H1 (cell line): ENCODE measurements at regions not wholly inside any gene's neighbourhood (a gene's known extent, or its start where the extent isn't known, plus 50 kb on each side); places are given as distances from the start of the nearest gene placed in this dataset.
A peak's percentile ranks its signal among the peaks of the same experiment; 100 is the strongest.

Experiments
- CTCF ChIA-PET: fragments of 300-600 bp; sonication (Branson Sonifier 250); formaldehyde crosslinking; loops from one replicate; lab custom pipeline; 2021; ENCODE audit not compliant: partially characterized antibody; lab: Charles Lee
- POLR2A ChIA-PET: fragments of 300-600 bp; sonication (Branson Sonifier 250); formaldehyde crosslinking; loops from one replicate; lab custom pipeline; 2021; ENCODE audit warnings: inconsistent platforms; ENCODE audit not compliant: partially characterized antibody; lab: Charles Lee
- DNase-seq, 2 experiments: peaks; one replicate each; pipeline versions ENCODE4 v3.0.0 to v3.0.0-alpha.2; 2010 to 2022; ENCODE audit warnings: low spot score in 2 of 2, low read depth in 1 of 2, mixed read lengths in 1 of 2
- FAIRE-seq: peaks from 2 replicates; lab custom pipeline; 2011; peaks lifted over from hg19 to GRCh38; lab: Jason Lieb, UNC
- H2AFZ ChIP-seq: 2 replicates; pipeline ENCODE4 v1.8.1; 2012; ENCODE audit warnings: low read length, inconsistent platforms
- H2AK5ac ChIP-seq: 2 replicates; pipeline ENCODE4 v1.6.1; 2013; ENCODE audit warnings: low read depth, low read length
- H2BK120ac ChIP-seq: replicated peaks from 2 replicates; pipeline ENCODE3; 2013; ENCODE audit warnings: low read depth, low read length, inconsistent platforms
- H2BK12ac ChIP-seq: 2 replicates; pipeline ENCODE4 v1.6.1; 2013; ENCODE audit warnings: low read depth, low read length
- H2BK15ac ChIP-seq: 2 replicates; pipeline ENCODE4 v1.6.1; 2013; ENCODE audit warnings: low read length
- H2BK20ac ChIP-seq: 2 replicates; pipeline ENCODE4 v1.6.1; 2013; ENCODE audit warnings: low read length
- H2BK5ac ChIP-seq: 2 replicates; pipeline ENCODE4 v1.6.1; 2013; ENCODE audit warnings: low read depth, low read length
- H3K14ac ChIP-seq: 2 replicates; pipeline ENCODE4 v1.6.1; 2013; ENCODE audit warnings: inconsistent platforms; ENCODE audit not compliant: insufficient read length
- H3K18ac ChIP-seq: 2 replicates; pipeline ENCODE4 v1.6.1; 2013; ENCODE audit warnings: low read length; ENCODE audit errors: extremely low read depth
- H3K23ac ChIP-seq: 2 replicates; pipeline ENCODE4 v1.6.1; 2013; ENCODE audit warnings: inconsistent platforms; ENCODE audit not compliant: insufficient read length
- H3K23me2 ChIP-seq: 2 replicates; pipeline ENCODE4 v1.6.1; 2013; ENCODE audit warnings: low read depth, low read length
- H3K27ac ChIP-seq: 2 replicates; pipeline ENCODE4 v1.6.1; 2011; ENCODE audit warnings: low read depth, low read length, inconsistent platforms
- H3K27me3 ChIP-seq, 4 experiments: replicated peaks in 1 of 4; 1 replicate in 1 of 4; 2 replicates in 3 of 4; pipeline versions ENCODE4 v1.6.1 to v1.8.1; 2011 to 2013; ENCODE audit warnings: low read length in 3 of 4, mild to moderate bottlenecking in 3 of 4, inconsistent platforms in 2 of 4, mixed read lengths in 2 of 4, moderate library complexity in 1 of 4; ENCODE audit not compliant: control insufficient read depth in 3 of 4, insufficient read depth in 3 of 4; ENCODE audit errors: extremely low read depth in 1 of 4
- H3K36me3 ChIP-seq, 4 experiments: 2 replicates each; pipeline versions ENCODE4 v1.6.1 to v1.8.1; 2011 to 2013; ENCODE audit warnings: mild to moderate bottlenecking in 4 of 4, low read length in 3 of 4, moderate library complexity in 2 of 4, control low read depth in 1 of 4, inconsistent platforms in 1 of 4; ENCODE audit not compliant: insufficient read depth in 4 of 4, control insufficient read depth in 2 of 4
- H3K4ac ChIP-seq: replicated peaks from 2 replicates; pipeline ENCODE3; 2013; ENCODE audit warnings: low read length, low read depth, mixed read lengths, inconsistent platforms; ENCODE audit not compliant: insufficient read length
- H3K4me1 ChIP-seq, 4 experiments: replicated peaks in 1 of 4; 1 replicate in 1 of 4; 2 replicates in 3 of 4; pipeline versions ENCODE4 v1.6.1 to v1.8.1; 2011 to 2013; ENCODE audit warnings: low read length in 3 of 4, inconsistent platforms in 2 of 4, mixed read lengths in 1 of 4; ENCODE audit not compliant: insufficient read depth in 4 of 4, control insufficient read depth in 3 of 4
- H3K4me2 ChIP-seq, 2 experiments: 2 replicates each; pipeline versions ENCODE4 v1.6.1 to v1.8.1; 2011 to 2013; ENCODE audit warnings: low read depth in 2 of 2, low read length in 2 of 2, control low read depth in 1 of 2, inconsistent platforms in 1 of 2, mild to moderate bottlenecking in 1 of 2; ENCODE audit not compliant: insufficient read depth in 1 of 2
- H3K4me3 ChIP-seq, 4 experiments: fragments of 200-600, 300-600 bp in 1 of 4; sonication (generic), shearing (Covaris generic), sonication (Bioruptor Twin) in 1 of 4; 2 replicates each; pipeline versions ENCODE4 v1.5.1 to v1.8.1; 2011 to 2016; ENCODE audit warnings: low read length in 4 of 4, low read depth in 3 of 4, control low read depth in 2 of 4, inconsistent platforms in 2 of 4, mild to moderate bottlenecking in 2 of 4, mixed read lengths in 1 of 4, moderate library complexity in 1 of 4; ENCODE audit not compliant: insufficient read depth in 2 of 4; ENCODE audit errors: extremely low read depth in 1 of 4
- H3K56ac ChIP-seq: replicated peaks from 2 replicates; pipeline ENCODE3; 2013; ENCODE audit warnings: low read depth, mild to moderate bottlenecking, mixed read lengths, low read length, inconsistent platforms; ENCODE audit not compliant: insufficient read length
- H3K79me1 ChIP-seq: 2 replicates; pipeline ENCODE4 v1.6.1; 2013; ENCODE audit warnings: low read depth, low read length, control low read depth
- H3K79me2 ChIP-seq, 2 experiments: 2 replicates each; pipeline versions ENCODE4 v1.6.1 to v1.8.1; 2012 to 2013; ENCODE audit warnings: low read length in 2 of 2, mild to moderate bottlenecking in 2 of 2, inconsistent platforms in 1 of 2; ENCODE audit not compliant: insufficient read depth in 2 of 2, control insufficient read depth in 1 of 2
- H3K9ac ChIP-seq, 4 experiments: replicated peaks in 1 of 4; 1 replicate in 1 of 4; 2 replicates in 3 of 4; pipeline versions ENCODE4 v1.6.1 to v1.8.1; 2011 to 2013; ENCODE audit warnings: low read depth in 3 of 4, low read length in 3 of 4, control low read depth in 2 of 4, mild to moderate bottlenecking in 2 of 4, moderate library complexity in 2 of 4, inconsistent platforms in 1 of 4; ENCODE audit errors: extremely low read depth in 1 of 4
- H3K9me3 ChIP-seq, 2 experiments: 2 replicates each; pipeline versions ENCODE4 v1.6.1 to v1.8.1; 2012 to 2013; ENCODE audit warnings: mild to moderate bottlenecking in 2 of 2, moderate library complexity in 2 of 2, control low read depth in 1 of 2, inconsistent platforms in 1 of 2, low read depth in 1 of 2, low read length in 1 of 2, mixed read lengths in 1 of 2; ENCODE audit not compliant: insufficient read depth in 2 of 2
- H4K20me1 ChIP-seq, 2 experiments: replicated peaks in 1 of 2; 2 replicates each; pipeline versions ENCODE3 to v1.8.1; 2011 to 2013; ENCODE audit warnings: inconsistent platforms in 2 of 2, low read length in 2 of 2, mild to moderate bottlenecking in 1 of 2; ENCODE audit not compliant: insufficient read depth in 2 of 2, control insufficient read depth in 1 of 2
- H4K5ac ChIP-seq: 2 replicates; pipeline ENCODE4 v1.6.1; 2013; ENCODE audit warnings: low read length, low read depth, mixed read lengths, inconsistent platforms; ENCODE audit not compliant: insufficient read length
- H4K8ac ChIP-seq: 2 replicates; pipeline ENCODE4 v1.8.0; 2013; ENCODE audit warnings: mild to moderate bottlenecking, moderate library complexity, low read length, inconsistent platforms; ENCODE audit not compliant: insufficient read depth; ENCODE audit errors: extremely low read depth
- H4K91ac ChIP-seq: replicated peaks from 2 replicates; pipeline ENCODE3; 2013; ENCODE audit warnings: low read length, mixed read lengths, inconsistent platforms; ENCODE audit not compliant: insufficient read length
- ASH2L ChIP-seq: fragments of 200-600, 300-600 bp; sonication (generic); IDR thresholded peaks from one replicate; pipeline ENCODE4 v1.7.1; 2017; ENCODE audit warnings: low read length
- BRCA1 ChIP-seq: IDR thresholded peaks from 2 replicates; pipeline ENCODE4 v1.6.1; 2012; ENCODE audit warnings: low read depth, low read length, improper control_type of control experiment
- EP300 ChIP-seq, 2 experiments: IDR thresholded peaks; 1 replicate in 1 of 2; 2 replicates in 1 of 2; pipeline ENCODE4 v1.6.1; 2011 to 2012; ENCODE audit warnings: low read depth in 2 of 2, low read length in 2 of 2, mild to moderate bottlenecking in 2 of 2, borderline replicate concordance in 1 of 2, inconsistent platforms in 1 of 2, moderate library complexity in 1 of 2
- GTF2F1 ChIP-seq: IDR thresholded peaks from 2 replicates; pipeline ENCODE4 v1.6.1; 2012; ENCODE audit warnings: low read depth, low read length, improper control_type of control experiment, borderline replicate concordance
- KDM5A ChIP-seq: fragments of 200-600 bp; IDR thresholded peaks from 2 replicates; pipeline ENCODE4 v1.7.1; 2012; ENCODE audit warnings: mild to moderate bottlenecking, low read length, inconsistent platforms, mixed read lengths
- NANOG ChIP-seq: IDR thresholded peaks from 2 replicates; pipeline ENCODE4 v1.6.1; 2011; ENCODE audit warnings: low read length, low read depth, mild to moderate bottlenecking, inconsistent platforms; ENCODE audit not compliant: insufficient read depth, poor library complexity, severe bottlenecking
- RNF2 ChIP-seq: fragments of 200-900, 300-1000 bp; sonication (generic); IDR thresholded peaks from 2 replicates; pipeline ENCODE4 v1.7.1; 2016; ENCODE audit warnings: borderline replicate concordance, low read depth, mild to moderate bottlenecking, antibody characterized with exemption, low read length; ENCODE audit not compliant: poor library complexity, severe bottlenecking; ENCODE audit errors: missing control alignments
- SP4 ChIP-seq: IDR thresholded peaks from 2 replicates; pipeline ENCODE4 v1.6.1; 2012; ENCODE audit warnings: low read length, inconsistent platforms
- TAF1 ChIP-seq: IDR thresholded peaks from 2 replicates; pipeline ENCODE4 v1.6.1; 2011; ENCODE audit warnings: mild to moderate bottlenecking, low read depth, low read length
- TEAD4 ChIP-seq: IDR thresholded peaks from 2 replicates; pipeline ENCODE4 v1.6.1; 2012; ENCODE audit warnings: low read depth, low read length, inconsistent platforms, mixed read lengths
- TF ChIP-seq, protein P1 (sequence below): IDR thresholded peaks from 2 replicates; pipeline ENCODE4 v1.6.1; 2012; ENCODE audit warnings: inconsistent platforms
- TF ChIP-seq, protein P2 (sequence below), 3 experiments: IDR thresholded peaks; 1 replicate in 2 of 3; 2 replicates in 1 of 3; pipeline versions ENCODE4 v1.5.1 to v1.6.1; 2011; ENCODE audit warnings: low read length in 3 of 3, mild to moderate bottlenecking in 3 of 3, inconsistent platforms in 2 of 3, low read depth in 1 of 3, moderate library complexity in 1 of 3; ENCODE audit not compliant: insufficient read depth in 1 of 3; ENCODE audit errors: control extremely low read depth in 1 of 3

DNA sequence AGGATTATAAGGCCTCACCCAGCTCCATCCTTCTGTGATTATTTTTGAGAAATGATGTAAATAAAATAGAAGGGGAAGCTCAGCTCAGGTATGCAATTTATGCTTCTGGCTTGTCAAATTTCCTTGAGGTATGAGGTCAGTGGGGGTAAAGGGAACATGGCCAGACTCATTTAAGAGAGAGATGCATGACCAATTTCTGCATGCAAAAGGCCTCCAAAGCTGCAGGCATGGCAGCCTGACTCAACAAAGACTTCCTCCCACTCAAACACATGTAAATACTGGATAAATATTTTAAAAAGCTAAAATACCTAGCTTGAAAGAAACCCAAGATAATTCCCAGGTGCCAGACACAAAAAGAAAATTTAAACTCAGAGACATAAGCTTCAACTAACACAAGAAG lies 101.4 kb upstream of the SLC1A3 start:
- Histone ChIP-seq H3K18ac (no peak overlapping the region), H2BK20ac (no peak overlapping the region), H3K23ac (no peak overlapping the region), H2BK15ac (no peak overlapping the region), H2BK5ac (no peak overlapping the region), H3K9ac (peak overlapping the region in 1 of 4 experiments; percentile 34; a peak in 1 of 7 replicates), H2AFZ (no peak overlapping the region), H3K4me1 (no peaks in the 10 kb centered on the region), H2BK120ac (no peak overlapping the region), H2AK5ac (no peak overlapping the region), H2BK12ac (no peak overlapping the region), H3K4me2 (no peak overlapping the region), H4K20me1 (no peaks in the 10 kb centered on the region), H3K79me2 (no peaks in the 10 kb centered on the region), H3K4ac (no peak overlapping the region), H3K14ac (no peak overlapping the region), H3K27ac (no peak overlapping the region), H4K91ac (no peak overlapping the region), H3K79me1 (no peaks in the 10 kb centered on the region), H3K9me3 (no peaks in the 10 kb centered on the region), H3K27me3 (no peaks in the 10 kb centered on the region), H3K36me3 (no peaks in the 10 kb centered on the region), H4K8ac (no peak overlapping the region), H4K5ac (no peak overlapping the region), H3K23me2 (no peaks in the 10 kb centered on the region), H3K4me3 (no peak overlapping the region), H3K56ac (no peak overlapping the region)
- CTCF ChIA-PET: interaction anchor here (0.6 to 9.1 kb wide), 16 partner anchors 11 to 195 kb away, joined by 3 to 138 read pairs (median 6); no protein-coding TSS in a partner anchor
- FAIRE-seq (no peak), DNase-seq (no peak)
- POLR2A ChIA-PET: no interaction called here
- no peak for TF ChIP-seq EP300 (IDR thresholded peaks at IDR 0.05; ENCODE audit: borderline replicate concordance in 1 of 2, low read depth in 2 of 2, low read length in 2 of 2)
- TF ChIP-seq GTF2F1: no peak
- TF ChIP-seq TEAD4: no peak
- no peak for TF ChIP-seq RNF2
- TF ChIP-seq TAF1: no peak
- no peak for TF ChIP-seq NANOG
- no peak for TF ChIP-seq SP4
- TF ChIP-seq, protein P1, sequence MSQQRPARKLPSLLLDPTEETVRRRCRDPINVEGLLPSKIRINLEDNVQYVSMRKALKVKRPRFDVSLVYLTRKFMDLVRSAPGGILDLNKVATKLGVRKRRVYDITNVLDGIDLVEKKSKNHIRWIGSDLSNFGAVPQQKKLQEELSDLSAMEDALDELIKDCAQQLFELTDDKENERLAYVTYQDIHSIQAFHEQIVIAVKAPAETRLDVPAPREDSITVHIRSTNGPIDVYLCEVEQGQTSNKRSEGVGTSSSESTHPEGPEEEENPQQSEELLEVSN: no peak
- no peak for TF ChIP-seq BRCA1
- TF ChIP-seq ASH2L: no peak
- TF ChIP-seq, protein P2, sequence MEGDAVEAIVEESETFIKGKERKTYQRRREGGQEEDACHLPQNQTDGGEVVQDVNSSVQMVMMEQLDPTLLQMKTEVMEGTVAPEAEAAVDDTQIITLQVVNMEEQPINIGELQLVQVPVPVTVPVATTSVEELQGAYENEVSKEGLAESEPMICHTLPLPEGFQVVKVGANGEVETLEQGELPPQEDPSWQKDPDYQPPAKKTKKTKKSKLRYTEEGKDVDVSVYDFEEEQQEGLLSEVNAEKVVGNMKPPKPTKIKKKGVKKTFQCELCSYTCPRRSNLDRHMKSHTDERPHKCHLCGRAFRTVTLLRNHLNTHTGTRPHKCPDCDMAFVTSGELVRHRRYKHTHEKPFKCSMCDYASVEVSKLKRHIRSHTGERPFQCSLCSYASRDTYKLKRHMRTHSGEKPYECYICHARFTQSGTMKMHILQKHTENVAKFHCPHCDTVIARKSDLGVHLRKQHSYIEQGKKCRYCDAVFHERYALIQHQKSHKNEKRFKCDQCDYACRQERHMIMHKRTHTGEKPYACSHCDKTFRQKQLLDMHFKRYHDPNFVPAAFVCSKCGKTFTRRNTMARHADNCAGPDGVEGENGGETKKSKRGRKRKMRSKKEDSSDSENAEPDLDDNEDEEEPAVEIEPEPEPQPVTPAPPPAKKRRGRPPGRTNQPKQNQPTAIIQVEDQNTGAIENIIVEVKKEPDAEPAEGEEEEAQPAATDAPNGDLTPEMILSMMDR (IDR thresholded peaks at IDR 0.05; ENCODE audit: control extremely low read depth in 1 of 3, insufficient read depth in 1 of 3, low read depth in 1 of 3, low read length in 3 of 3): no peak
- TF ChIP-seq KDM5A: no peak
